HG03280 (cell line): ENCODE measurements at regions not wholly inside any gene's neighbourhood (a gene's known extent, or its start where the extent isn't known, plus 50 kb on each side); places are given as distances from the start of the nearest gene placed in this dataset.

ENCODE experiments used
- ATAC-seq: cut with Tn5 transposase; IDR thresholded peaks from one replicate; pipeline ENCODE4 v1.9.1; 2021; ENCODE audit warnings: mild to moderate bottlenecking, moderate library complexity; ENCODE audit not compliant: unreplicated experiment

GRCh38 chr6:98107801-98108200 lies 726.6 kb upstream of the POU3F2 start:
- no peak for ATAC-seq

- ATAC-seq: no peak
These were observed 717.9 kb upstream of the POU3F2 start for GRCh38 chr6:98116455-98116854.

GRCh38 chr6:98117068-98117467 lies 717.3 kb upstream of the POU3F2 start:
- ATAC-seq: no peak

- ATAC-seq: no peak
These were observed 715.9 kb upstream of the POU3F2 start for GRCh38 chr6:98118397-98119045.

GRCh38 chr6:98124171-98124570 lies 710.2 kb upstream of the POU3F2 start:
- no peak for ATAC-seq

- ATAC-seq: no peak
These were observed 702.9 kb upstream of the POU3F2 start for GRCh38 chr6:98131290-98131990.

GRCh38 chr6:98136333-98136732 lies 698.0 kb upstream of the POU3F2 start:
- no peak for ATAC-seq

- no peak for ATAC-seq
These were observed 697.0 kb upstream of the POU3F2 start for GRCh38 chr6:98137391-98137790.

GRCh38 chr6:98142839-98143238 lies 691.5 kb upstream of the POU3F2 start:
- ATAC-seq: no peak

- no peak for ATAC-seq
These were observed 687.7 kb upstream of the POU3F2 start for GRCh38 chr6:98146656-98147055.

- no peak for ATAC-seq
These were observed 677.8 kb upstream of the POU3F2 start for GRCh38 chr6:98156580-98156979.

- ATAC-seq: no peak
These were observed 654.8 kb upstream of the POU3F2 start for GRCh38 chr6:98179606-98180005.

- ATAC-seq: no peak
These were observed 634.3 kb upstream of the POU3F2 start for GRCh38 chr6:98200084-98200483.

- no peak for ATAC-seq
These were observed 631.1 kb upstream of the POU3F2 start for GRCh38 chr6:98203170-98203806.

- ATAC-seq: no peak
These were observed 621.9 kb upstream of the POU3F2 start for GRCh38 chr6:98212468-98212867.

- ATAC-seq: no peak
These were observed 618.8 kb upstream of the POU3F2 start for GRCh38 chr6:98215531-98215930.

- ATAC-seq: no peak
These were observed 604.1 kb upstream of the POU3F2 start for GRCh38 chr6:98230250-98230649.

- ATAC-seq: no peak
These were observed 595.3 kb upstream of the POU3F2 start for GRCh38 chr6:98239057-98239456.

- ATAC-seq: no peak
These were observed 592.7 kb upstream of the POU3F2 start for GRCh38 chr6:98241630-98242029.

GRCh38 chr6:98254624-98255023 lies 579.8 kb upstream of the POU3F2 start:
- no peak for ATAC-seq

- ATAC-seq: no peak
These were observed 574.0 kb upstream of the POU3F2 start for GRCh38 chr6:98260382-98260781.

GRCh38 chr6:98272060-98272459 lies 562.3 kb upstream of the POU3F2 start:
- no peak for ATAC-seq
